Liver (tissue), 7 donors: ENCODE measurements at regions not wholly inside any gene's neighbourhood (a gene's known extent, or its start where the extent isn't known, plus 50 kb on each side); places are given as distances from the start of the nearest gene placed in this dataset.

Experiments
- DNase-seq: peaks from one replicate; pipeline ENCODE4 v3.0.0-alpha.2; 2017; ENCODE audit warnings: low spot score
- H3K27ac ChIP-seq, 2 donors: one replicate each; pipeline ENCODE4 v1.7.0; 2013; ENCODE audit warnings: inconsistent platforms in 2 of 2, low read length in 2 of 2, control low read depth in 1 of 2, low read depth in 1 of 2, mild to moderate bottlenecking in 1 of 2
- H3K27me3 ChIP-seq, 4 donors: one replicate each; pipeline versions ENCODE4 v1.6.1 to v1.7.0; 2013; ENCODE audit warnings: low read length in 3 of 4, inconsistent platforms in 1 of 4, mild to moderate bottlenecking in 1 of 4, moderate library complexity in 1 of 4; ENCODE audit not compliant: control insufficient read depth in 4 of 4, insufficient read depth in 4 of 4
- H3K36me3 ChIP-seq, 4 donors: one replicate each; pipeline versions ENCODE4 v1.6.1 to v1.7.0; 2013; ENCODE audit warnings: low read length in 3 of 4, mild to moderate bottlenecking in 3 of 4, low read depth in 1 of 4, moderate library complexity in 1 of 4; ENCODE audit not compliant: control insufficient read depth in 4 of 4, insufficient read depth in 3 of 4
- H3K4me1 ChIP-seq, 4 donors: one replicate each; pipeline versions ENCODE4 v1.6.1 to v1.7.0; 2013; ENCODE audit warnings: low read length in 3 of 4, mild to moderate bottlenecking in 3 of 4, moderate library complexity in 1 of 4; ENCODE audit not compliant: control insufficient read depth in 4 of 4, insufficient read depth in 4 of 4
- H3K4me3 ChIP-seq, 3 donors: one replicate each; pipeline versions ENCODE4 v1.6.1 to v1.7.0; 2013; ENCODE audit warnings: low read length in 3 of 3, control low read depth in 1 of 3, low read depth in 1 of 3, mild to moderate bottlenecking in 1 of 3
- H3K9ac ChIP-seq, 2 donors: one replicate each; pipeline ENCODE4 v1.7.0; 2013; ENCODE audit warnings: low read length in 2 of 2, mild to moderate bottlenecking in 2 of 2, moderate library complexity in 2 of 2, control low read depth in 1 of 2, low read depth in 1 of 2
- H3K9me3 ChIP-seq, 4 donors: one replicate each; pipeline versions ENCODE4 v1.6.1 to v1.7.0; 2013; ENCODE audit warnings: low read length in 3 of 4; ENCODE audit not compliant: control insufficient read depth in 4 of 4
- FOXA2 ChIP-seq: IDR thresholded peaks from 2 replicates; pipeline ENCODE4 v1.6.1; 2016; ENCODE audit warnings: antibody characterized with exemption
- HNF4A ChIP-seq, 2 donors: conservative IDR thresholded peaks; 2 replicates each; pipeline ENCODE4 v1.6.1; 2016; ENCODE audit warnings: antibody characterized with exemption in 2 of 2, mild to moderate bottlenecking in 2 of 2
- HNF4G ChIP-seq: IDR thresholded peaks from 2 replicates; pipeline ENCODE4 v1.6.1; 2016; ENCODE audit warnings: antibody characterized with exemption
- JUND ChIP-seq, 2 donors: IDR thresholded peaks; 2 replicates each; pipeline ENCODE4 v1.6.1; 2016; ENCODE audit warnings: antibody characterized with exemption in 2 of 2
- REST ChIP-seq: IDR thresholded peaks from 2 replicates; pipeline ENCODE4 v1.6.1; 2016; ENCODE audit warnings: antibody characterized with exemption, mild to moderate bottlenecking
- RXRA ChIP-seq, 2 donors: IDR thresholded peaks; 2 replicates each; pipeline ENCODE4 v1.6.1; 2017 to 2018; ENCODE audit warnings: antibody characterized with exemption in 2 of 2, mild to moderate bottlenecking in 1 of 2
- SP1 ChIP-seq: IDR thresholded peaks from 2 replicates; pipeline ENCODE4 v1.6.1; 2018; ENCODE audit warnings: antibody characterized with exemption, mild to moderate bottlenecking
- TAF1 ChIP-seq: conservative IDR thresholded peaks from 2 replicates; pipeline ENCODE4 v1.6.1; 2016; ENCODE audit warnings: antibody characterized with exemption, mild to moderate bottlenecking
- YY1 ChIP-seq: IDR thresholded peaks from 2 replicates; pipeline ENCODE4 v1.6.1; 2016; ENCODE audit warnings: antibody characterized with exemption, mild to moderate bottlenecking
- ZBTB33 ChIP-seq: IDR thresholded peaks from 2 replicates; pipeline ENCODE4 v1.6.1; 2016; ENCODE audit warnings: antibody characterized with exemption
- WGBS: extraction: QIAGEN DNeasy Blood & Tissue Kit; methylation state at CpG from one replicate; pipeline ENCODE4 v1.1.7; 2013; 5-methylcytosine and 5-hydroxymethylcytosine counted together
- donor health status: healthy.
- donor health status: healthy.
- donor health status: healthy.
- donor health status: healthy.

- no peak for DNase-seq
- Histone ChIP-seq H3K4me1 (peaks cover 0 to 7% (median 2%) of the 10 kb centered on the region in 4 donors), H3K9me3 (no peaks in the 10 kb centered on the region), H3K27ac (no peak overlapping the region), H3K4me3 (no peak overlapping the region), H3K27me3 (no peaks in the 10 kb centered on the region), H3K36me3 (no peaks in the 10 kb centered on the region), H3K9ac (no peak overlapping the region)
- TF ChIP-seq TAF1 = no peak
- TF ChIP-seq HNF4G = no peak
- no peak for TF ChIP-seq REST
- TF ChIP-seq RXRA (IDR thresholded peaks at IDR 0.05) = no peak
- TF ChIP-seq HNF4A (conservative IDR thresholded peaks at IDR 0.05) = no peak
- WGBS = 64% methylated on average over 8 of the region's 8 CpGs
Measured at GRCh38 chr6:12608016-12608860, 108.3 kb upstream of the PHACTR1 start.

GRCh38 chr6:12608874-12609273 lies 107.7 kb upstream of the PHACTR1 start:
- Histone ChIP-seq H3K27me3 (no peaks in the 10 kb centered on the region), H3K4me1 (peaks cover 0 to 7% (median 2%) of the 10 kb centered on the region in 4 donors), H3K36me3 (no peaks in the 10 kb centered on the region), H3K9ac (no peak overlapping the region), H3K27ac (no peak overlapping the region), H3K9me3 (no peaks in the 10 kb centered on the region), H3K4me3 (no peak overlapping the region)
- TF ChIP-seq ZBTB33 (no peak), JUND (IDR thresholded peaks at IDR 0.05) (no peak), YY1 (no peak), FOXA2 (no peak), REST (no peak), SP1 (no peak), TAF1 (no peak)
- WGBS = 71% methylated on average over 3 of the region's 3 CpGs
- no peak for DNase-seq
